GM21576 (cell line): ENCODE measurements at regions not wholly inside any gene's neighbourhood (a gene's known extent, or its start where the extent isn't known, plus 50 kb on each side); places are given as distances from the start of the nearest gene placed in this dataset.
A peak's percentile ranks its signal among the peaks of the same experiment; 100 is the strongest.
"Not testable (repeated sequence)": the region's sequence is repeated elsewhere in the genome, so short reads cannot be mapped to it uniquely, and the experiment has no call there.

Experiments used
- ATAC-seq: cut with Tn5 transposase; IDR thresholded peaks from one replicate; pipeline ENCODE4 v1.9.1; 2021; ENCODE audit warnings: mild to moderate bottlenecking, moderate library complexity; ENCODE audit not compliant: unreplicated experiment

DNA sequence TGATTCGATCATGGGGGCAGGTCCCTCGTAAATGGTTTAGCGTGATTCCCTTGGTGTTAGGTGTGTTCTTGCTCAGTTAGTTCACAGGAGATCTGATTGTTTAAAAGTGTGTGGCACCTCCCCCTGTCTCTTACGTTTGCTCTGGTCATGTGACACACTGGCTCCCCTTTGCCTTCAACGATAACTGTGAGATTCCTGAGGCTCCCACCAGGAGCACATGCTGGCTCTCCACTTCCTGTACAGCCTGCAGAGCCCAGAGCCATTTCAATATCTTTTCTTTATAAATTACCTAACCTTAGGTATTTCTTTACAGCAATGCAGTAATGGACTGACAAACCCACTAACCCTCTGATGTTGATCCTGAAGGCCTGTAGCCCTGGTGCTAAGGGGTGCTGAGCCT is 141.9 kb downstream of the FCRL5 start:
- ATAC-seq = no peak

DNA sequence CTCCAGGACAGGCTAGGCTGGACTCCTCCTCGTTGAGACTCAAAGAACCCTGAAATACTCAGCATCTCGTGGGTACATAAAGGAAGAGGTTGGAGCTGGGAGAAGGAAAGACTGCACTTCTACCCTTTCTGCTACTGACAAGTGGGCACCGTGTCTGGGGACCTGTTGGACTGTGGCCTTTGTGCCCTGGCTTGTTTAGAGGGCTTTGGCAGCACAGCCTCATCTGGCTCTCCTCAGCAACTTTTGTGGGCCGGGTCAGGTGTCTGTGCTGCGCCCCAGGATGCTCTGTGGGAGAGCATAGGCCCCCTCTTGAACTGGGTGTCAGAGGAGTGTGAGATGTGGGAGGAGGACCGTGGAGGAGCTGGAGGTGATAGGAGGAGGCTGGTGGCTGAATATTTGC is 142.4 kb downstream of the FCRL5 start:
- no peak for ATAC-seq

DNA sequence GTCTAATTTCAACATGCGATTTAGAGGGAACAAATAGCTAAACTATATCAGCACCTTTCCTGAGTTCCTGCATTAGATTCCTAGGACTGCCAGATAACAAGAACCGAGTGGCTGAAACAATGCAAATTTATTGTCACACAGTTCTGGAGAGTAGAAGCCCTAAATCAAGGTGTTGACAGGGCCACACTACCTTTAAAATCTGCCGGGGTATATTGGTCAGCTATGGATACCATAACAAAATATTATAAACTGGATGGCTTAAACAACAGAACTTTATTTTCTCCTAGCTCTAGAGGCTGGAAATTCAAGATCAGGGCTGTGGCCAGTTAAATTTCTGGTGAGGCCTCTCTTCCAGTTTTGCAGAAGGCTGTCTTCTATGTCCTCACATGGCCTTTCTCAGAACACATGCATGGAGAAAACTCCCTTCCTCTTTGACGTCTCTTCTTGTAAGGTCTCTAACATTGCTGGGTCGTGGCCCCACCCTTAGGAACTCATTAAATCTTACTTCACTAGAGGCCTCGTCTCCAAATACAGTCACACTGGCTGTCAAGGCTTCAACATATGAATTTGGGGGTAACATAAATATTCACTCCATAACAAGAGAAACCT is 144.3 kb downstream of the FCRL5 start:
- no peak for ATAC-seq

DNA sequence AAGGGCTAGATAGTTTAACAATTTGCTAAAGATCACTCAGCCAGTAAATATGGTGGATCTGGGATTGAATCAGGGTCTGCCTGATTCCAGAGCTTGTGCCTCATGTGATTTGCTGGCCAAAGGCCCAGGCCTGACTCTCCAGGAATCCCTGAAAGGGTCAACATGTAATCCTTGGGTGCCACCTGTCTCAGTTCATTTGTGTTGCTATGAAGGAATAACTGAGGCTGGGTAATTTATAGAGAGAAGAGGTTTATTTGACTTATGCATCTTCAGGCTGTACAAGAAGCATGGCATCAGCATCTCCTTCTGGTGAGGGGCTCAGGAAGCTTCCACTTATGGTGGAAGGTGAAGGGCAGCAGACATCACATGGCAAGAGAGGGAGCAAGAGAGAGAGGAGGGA is 144.9 kb downstream of the FCRL5 start:
- ATAC-seq = no peak

DNA sequence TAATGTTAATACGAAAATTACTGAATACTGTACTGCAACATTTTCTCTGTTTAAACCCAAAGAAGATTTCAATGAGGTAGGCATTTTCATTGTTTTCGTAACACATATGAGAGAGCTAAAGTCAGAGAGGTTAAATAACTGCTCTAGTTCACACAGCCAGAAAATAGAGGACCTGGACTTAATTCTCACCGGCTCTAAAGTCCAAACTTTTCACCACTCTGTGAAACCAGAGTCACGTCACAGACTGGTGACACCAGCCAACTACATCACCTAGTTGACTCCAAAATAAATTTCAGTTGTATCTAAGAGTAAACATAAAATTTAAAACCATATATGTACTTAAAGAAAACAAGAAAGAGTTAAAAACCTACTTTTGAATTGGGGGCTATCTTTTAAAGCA is 146.7 kb downstream of the FCRL5 start:
- no peak for ATAC-seq

DNA sequence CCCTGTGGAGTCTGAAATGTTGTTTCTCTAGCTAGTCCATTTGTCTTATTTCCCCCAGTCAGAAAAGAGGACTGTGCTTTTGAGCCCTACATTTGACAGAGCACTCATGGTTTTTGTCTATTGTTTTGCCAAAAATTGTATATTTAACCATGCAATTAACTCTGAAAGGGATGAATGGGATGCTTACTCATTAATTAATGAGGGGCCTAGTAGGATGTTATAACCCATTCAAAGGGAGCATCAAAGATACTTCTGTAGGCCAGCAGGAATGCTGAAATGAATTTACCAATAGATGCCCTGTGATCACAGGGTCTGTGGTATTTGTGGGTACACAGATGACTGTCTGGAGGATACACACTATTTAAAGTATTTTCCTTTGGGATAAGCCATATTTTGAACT is 147.7 kb downstream of the FCRL5 start:
- no peak for ATAC-seq

DNA sequence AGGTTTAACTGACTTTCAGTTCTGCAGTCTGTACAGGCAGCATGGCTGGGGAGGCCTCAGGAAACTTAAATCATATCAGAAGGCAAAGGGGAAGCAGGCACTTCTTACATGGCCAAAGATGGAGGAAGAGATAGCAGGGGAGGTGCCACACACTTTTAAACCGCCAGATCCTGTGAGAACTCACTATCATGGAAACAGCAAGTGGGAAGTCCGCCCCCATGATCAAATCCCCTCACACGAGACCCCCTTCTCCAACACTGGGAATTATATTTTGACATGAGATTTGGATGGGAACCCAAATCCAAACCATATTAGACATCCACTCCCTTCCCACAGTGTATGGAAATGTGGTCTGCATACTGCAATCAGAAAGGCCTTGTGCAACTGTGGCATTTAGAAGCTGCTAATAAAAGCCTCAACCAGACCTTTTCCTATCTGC is 148.2 kb downstream of the FCRL5 start:
- ATAC-seq = no peak

DNA sequence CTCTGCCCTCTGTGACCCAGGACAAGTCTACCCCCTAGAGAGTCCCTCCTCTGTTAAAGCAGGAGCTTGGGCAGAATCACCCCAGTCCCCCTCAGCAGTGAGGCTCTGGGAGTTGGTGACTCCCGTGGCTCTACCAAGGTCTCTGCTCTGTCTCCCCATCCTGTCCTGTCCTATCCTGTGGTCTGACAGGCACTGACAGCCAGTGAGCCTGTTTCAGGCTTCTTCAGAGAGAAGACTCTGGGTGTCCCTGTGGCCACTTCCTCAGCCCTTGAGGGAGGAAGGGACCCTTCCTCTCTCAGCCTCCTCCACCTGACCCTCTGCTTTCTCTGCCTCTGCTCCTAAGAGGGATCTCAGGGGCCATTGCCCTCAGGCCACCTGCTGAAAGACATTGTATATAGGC is 148.7 kb downstream of the FCRL5 start:
- ATAC-seq = peak; percentile 21

DNA sequence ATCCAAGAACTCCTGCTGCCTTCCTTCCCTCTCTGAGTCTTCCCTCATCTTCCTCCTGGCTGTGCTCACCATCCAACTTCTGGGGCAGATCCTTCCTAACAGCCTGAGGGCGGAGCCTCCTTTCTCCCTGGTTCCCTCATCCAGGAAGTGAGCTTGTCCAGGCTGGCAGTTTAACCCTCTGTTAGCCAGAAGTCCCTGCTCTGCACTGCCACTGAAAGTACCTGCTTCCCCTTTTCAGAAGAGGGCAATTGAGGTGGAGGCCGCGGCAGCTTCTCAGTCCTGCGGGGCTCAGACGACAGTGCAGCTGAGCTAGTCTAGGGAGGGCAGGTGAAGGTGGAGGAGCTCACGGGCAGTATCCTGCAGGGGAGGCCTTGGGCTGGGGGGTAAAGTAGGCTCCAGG is 149.1 kb downstream of the FCRL5 start:
- ATAC-seq = peak; percentile 79

DNA sequence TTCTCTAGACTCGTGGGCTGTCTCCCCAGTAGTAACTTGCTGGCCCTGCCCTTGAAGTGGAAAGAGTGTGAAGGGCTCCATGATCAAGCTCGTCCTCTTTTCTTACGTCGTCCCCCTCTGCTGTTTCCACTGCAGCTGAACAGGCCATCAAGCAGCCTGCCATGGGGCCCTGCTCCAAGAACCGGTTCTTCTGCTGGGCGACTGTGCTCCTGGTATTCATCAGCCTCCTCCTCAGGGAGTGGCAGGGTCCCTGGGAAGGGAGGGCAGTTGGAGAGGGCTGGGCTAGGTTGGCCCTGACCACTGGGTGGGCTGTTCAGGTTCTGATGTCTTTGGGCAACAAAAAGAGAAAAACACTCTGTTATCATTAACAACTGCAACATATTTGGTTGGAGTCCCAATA is 151.5 kb downstream of the FCRL5 start:
- no peak for ATAC-seq

DNA sequence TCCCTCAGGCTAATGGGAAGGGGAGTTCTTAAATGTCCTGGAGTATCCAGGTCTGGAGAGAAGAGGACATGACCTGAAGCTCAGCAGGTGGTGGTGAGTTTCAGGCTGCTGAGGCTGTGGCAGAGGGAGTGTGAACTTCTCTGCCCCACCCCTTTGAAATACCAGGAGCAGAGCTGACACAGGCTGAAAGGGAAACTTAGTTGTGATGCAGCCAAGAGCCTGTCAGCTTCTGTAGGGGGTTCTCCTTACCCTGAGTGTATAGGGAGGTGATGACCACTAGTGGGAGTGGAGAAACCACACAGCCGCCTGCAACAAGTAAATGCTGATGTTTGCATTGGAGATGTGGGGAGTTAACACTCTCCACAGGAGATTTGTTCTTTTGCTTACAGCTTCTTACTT is 152.3 kb downstream of the FCRL5 start:
- peak; percentile 51 for ATAC-seq

DNA sequence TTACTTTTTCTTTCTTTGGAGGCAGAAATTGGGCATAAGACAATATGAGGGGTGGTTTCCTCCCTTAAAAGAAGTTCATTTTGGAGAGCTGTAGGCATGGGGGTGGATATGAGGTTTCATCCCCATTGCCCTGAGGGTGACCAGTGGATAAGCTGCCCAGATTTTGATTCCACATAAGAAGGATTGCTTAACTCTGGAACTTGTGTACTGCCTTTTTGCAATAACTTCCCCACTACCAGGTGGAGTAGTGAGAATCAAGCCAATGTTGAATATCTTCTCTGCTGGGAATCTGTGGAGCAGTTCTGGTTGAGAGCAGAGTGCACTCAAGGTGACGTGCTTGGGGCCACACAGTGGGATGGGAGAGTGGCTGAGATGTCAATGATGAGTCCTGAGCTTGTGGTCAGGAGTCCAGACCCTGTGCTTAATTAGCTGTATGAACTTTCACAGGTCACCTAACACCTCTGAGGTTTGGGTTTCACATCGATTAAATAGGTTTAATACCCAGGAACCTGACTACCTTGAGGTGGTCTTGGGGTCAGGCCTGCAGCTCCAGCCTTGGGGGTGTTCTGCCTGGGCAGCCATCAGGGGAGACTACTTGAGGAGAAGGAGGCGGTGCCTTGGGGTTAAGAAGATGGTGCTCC is 152.9 kb downstream of the FCRL5 start:
- ATAC-seq = no peak

DNA sequence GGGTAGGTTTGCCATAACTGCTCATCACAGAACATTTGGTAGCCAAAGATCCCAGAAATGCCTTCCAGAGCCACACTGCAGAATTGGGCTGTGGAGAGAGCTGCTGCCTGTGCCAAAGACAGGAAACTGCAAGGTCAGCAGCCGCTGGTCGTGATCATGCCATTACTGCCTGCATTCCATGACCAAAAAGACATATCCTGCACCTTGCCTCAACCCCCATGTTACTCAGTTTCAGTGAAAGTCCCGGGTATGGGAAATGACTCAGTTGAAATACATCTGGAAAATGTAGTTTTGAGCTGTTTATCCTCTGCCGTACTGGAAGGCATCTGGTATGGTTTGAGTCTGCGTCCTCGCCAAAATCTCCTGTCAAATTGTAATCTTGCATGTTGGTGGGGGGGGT is 161.7 kb downstream of the FCRL5 start:
- ATAC-seq = no peak

DNA sequence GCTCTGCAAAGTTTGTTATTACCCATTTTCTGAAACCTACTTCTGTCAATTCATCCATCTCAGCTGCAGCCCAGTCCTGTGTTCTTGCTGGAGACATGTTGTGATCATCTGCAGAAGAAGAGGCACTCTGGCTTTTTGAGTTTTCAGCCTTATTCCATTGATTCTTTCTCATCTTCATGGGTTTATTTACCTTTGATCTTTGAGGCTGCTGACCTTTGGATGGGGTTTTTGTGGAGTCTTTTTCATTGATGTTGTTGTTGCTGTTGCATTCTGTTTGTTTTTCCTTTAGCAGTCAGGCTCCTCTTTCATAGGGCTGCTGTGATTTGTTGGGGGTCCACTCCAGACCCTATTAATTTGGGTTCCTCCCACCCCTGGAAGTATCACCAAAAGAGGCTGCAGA is 164.3 kb downstream of the FCRL5 start:
- no peak for ATAC-seq

DNA sequence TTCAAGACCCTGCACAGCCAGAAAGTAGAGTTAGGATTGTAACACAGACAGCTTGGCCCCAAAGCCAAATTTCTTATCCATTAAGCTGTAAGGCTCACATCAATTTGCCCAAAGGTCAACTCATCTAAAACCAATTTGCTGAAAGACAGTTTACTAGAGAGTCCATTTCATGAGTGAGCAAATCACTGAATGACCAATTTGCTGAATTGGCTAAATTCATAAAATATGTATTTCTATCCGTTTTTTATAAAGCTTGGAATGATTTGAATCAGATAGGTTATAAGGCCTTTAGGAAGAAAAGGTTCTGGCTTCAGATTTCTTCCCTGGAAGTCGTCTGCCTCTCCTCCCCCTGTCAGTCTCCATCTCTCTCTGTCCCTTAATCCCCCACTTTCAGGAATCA is 168.1 kb downstream of the FCRL5 start:
- ATAC-seq = no peak

DNA sequence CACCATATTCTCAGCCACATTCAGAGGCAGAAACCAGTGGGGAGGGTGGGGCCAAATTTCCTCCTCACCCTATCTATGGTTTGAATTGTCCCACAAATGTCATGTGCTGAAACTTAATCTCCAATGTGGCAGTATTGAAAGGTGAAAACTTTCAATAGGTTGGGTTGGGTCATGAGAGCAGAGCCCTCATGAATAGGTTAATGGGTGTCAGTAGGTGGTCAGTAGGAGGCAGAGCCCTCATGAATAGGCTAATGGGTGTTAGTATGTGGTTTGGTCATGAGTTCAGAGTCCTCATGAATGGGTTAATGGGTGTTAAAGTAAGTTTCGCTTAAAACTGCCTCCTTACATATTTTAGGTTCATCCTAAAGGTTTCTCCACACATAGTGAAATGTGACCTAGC is 170.0 kb downstream of the FCRL5 start:
- no peak for ATAC-seq

DNA sequence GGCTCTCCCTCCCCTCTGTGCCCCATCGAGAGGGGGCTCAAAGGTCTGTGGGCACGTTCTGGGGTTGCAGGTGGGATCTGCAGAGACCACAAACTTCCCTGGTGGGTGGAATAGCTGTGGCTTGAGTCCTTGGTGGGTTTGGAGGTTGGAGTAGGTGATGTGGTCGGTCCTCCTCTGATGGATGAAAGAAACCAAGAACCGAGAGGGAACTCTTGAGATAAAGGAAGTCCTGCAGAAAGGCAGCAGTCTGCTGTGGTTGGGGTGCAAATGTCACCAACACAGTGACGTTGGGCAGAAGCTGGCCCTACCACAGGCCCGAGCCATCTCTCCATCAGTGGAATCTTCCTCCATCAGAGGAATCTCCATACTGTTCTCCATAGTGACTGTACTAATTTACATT is 171.8 kb downstream of the FCRL5 start:
- ATAC-seq = no peak

DNA sequence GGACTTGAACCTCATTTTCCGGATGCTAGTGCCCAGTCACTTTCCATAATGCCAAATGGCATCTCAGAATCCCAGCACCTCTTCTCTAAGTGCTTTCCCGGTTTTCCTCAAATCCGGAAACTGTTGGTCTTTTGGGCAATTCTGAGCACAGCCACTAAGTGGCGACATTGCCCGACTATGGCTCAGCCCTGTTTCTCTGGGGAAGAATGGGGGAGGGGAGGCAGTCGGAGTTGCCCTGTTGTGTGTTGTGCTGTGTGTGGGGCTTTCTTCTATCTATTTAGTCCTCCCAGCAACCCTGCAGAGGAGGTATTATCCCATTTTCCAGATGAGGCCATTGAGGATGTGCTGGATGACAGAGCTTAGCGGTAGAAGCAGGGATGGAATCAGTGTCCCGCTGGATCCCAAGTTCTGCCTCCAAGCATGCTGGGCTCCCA is 175.0 kb downstream of the FCRL5 start:
- ATAC-seq = not testable (repeated sequence)

DNA sequence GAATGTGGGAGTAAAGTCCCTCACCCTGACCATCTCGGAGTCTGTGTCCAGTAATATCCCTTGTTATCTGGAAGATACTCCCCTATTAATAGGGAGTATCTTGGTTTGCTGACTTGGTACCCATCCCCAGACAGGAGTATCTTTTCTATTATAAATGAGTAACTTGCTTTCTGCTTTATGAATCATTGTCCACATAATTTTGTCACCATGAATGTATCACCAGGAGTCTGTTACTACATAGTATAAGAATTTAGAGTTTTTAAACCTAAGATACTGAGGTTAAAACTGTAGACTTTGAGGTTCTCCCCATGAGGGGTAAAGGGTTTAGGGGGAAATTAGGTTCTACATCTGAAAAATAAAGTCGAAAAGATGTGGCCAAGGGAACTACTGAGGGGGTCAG is 175.6 kb downstream of the FCRL5 start:
- ATAC-seq = no peak

DNA sequence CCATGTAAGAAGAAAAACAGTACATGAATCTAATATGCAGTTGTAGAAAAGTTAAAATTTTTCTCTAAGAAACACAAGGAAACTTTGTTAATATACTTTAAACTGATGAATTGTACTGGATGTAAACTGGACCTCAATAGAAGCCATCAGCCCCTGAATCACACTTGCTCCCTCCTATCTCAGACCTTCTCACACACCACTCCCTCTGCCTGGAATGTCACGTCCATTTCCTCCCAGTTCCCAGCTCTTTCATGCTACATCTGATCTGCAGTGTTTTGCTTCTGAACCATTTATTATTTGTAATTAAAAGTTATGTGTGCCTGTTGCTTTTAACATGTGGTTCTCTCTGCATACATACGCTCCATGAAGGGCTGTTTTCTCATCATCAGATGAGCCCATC is 180.0 kb downstream of the FCRL5 start:
- ATAC-seq = not testable (repeated sequence)

DNA sequence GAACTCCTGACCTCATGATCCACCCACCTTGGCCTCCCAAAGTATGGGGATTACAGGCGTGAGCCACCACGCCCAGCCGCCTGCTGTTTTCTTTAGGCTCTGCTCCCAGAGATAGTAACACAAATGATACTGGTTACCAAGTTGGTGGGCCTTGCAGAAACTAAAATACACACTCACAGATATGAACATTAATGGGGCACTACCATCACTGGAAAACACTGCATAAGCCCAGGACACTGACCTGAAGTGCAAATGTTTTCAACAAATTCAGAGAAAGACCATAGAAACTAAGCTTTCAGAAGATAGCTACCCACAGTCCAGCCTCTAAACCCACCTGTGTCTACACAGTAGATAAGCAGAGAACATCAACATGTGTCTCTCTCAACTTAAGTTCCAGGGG is 180.5 kb downstream of the FCRL5 start:
- no peak for ATAC-seq

DNA sequence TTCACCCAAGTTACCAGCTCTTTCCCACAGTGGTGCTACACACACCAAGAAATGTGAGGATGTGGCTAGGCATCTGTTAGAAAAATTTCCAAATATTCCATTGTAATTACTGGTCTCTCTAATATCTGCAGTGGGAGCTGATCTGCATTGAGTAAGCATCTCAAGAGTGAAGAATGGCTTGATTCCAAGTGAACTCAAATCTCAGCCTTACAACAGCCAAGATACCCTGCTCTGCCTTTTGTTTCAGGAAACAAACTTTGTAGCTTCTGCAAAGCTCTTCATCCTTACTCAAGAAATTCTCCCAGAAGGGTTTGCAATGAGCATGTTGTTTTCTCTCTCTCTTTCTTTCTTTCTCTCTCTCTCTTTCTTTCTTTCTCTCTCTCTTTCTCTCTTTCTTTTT is 181.1 kb downstream of the FCRL5 start:
- ATAC-seq = no peak

DNA sequence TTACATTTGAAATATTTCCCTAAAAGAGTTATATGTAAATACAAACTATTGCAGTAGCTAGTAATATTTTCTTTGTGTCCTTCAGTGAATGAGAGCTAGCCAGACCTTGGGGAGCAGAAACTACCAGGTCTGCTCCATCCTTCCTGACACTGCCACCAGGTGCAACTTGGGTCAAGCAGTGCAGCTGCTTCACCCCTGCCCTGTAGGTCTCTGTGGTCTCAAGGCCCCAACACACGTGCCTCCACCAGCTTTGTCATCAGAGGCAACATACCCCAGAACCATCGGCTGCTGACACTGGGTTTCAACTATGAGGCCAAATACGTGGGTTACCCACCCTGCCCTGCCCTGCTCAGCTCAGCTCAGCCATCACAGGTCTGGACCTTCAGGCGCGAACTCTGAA is 181.6 kb downstream of the FCRL5 start:
- no peak for ATAC-seq
